Activated B cell treated with CpG ODN at 0.5 μM for 24 hours (primary cell): ENCODE measurements at regions not wholly inside any gene's neighbourhood (a gene's known extent, or its start where the extent isn't known, plus 50 kb on each side); places are given as distances from the start of the nearest gene placed in this dataset.
A peak's percentile ranks its signal among the peaks of the same experiment; 100 is the strongest.

Experiments used
- ATAC-seq: fragments of 200-7000 bp; cut with Tn5 transposase; one replicate; pipeline ENCODE4 v1.10.0; 2021; ENCODE audit warnings: low read depth, mild to moderate bottlenecking, moderate library complexity
- CTCF ChIA-PET: fragments of 350-600 bp; sonication (Branson Sonifier 250); formaldehyde crosslinking; loops from one replicate; lab custom pipeline; 2021; ENCODE audit warnings: antibody characterized with exemption; lab: Charles Lee
- POLR2A ChIA-PET: fragments of 350-600 bp; sonication (Branson Sonifier 250); formaldehyde crosslinking; loops from one replicate; lab custom pipeline; 2021; ENCODE audit warnings: antibody characterized with exemption; lab: Charles Lee
- DNase-seq: peaks from one replicate; pipeline ENCODE4 v3.0.0; 2022
- H3K27ac Mint-ChIP-seq: one replicate; pipeline ENCODE4 v1.8.0; 2020; ENCODE audit warnings: mixed read lengths
- H3K27me3 Mint-ChIP-seq: one replicate; pipeline ENCODE4 v1.8.0; 2021; ENCODE audit warnings: mixed read lengths
- H3K36me3 Mint-ChIP-seq: one replicate; pipeline ENCODE4 v1.8.0; 2021; ENCODE audit warnings: low read depth, mixed read lengths
- H3K4me1 Mint-ChIP-seq: one replicate; pipeline ENCODE4 v1.8.0; 2021; ENCODE audit warnings: mixed read lengths
- H3K4me3 Mint-ChIP-seq: one replicate; pipeline ENCODE4 v1.8.0; 2020; ENCODE audit warnings: mild to moderate bottlenecking, mixed read lengths
- H3K9me3 Mint-ChIP-seq: one replicate; pipeline ENCODE4 v1.8.0; 2020; ENCODE audit warnings: mixed read lengths
- CTCF ChIP-seq: fragments of 200-600 bp; IDR thresholded peaks from one replicate; pipeline ENCODE4 v1.8.0; 2022; ENCODE audit warnings: antibody characterized with exemption, mild to moderate bottlenecking
- intact Hi-C: fragments of 100-400 bp; cut with micrococcal nuclease; formaldehyde crosslinking; loops from one replicate; pipeline ENCODE4 v1.15.1; 2024

- Mint-ChIP-seq H3K36me3 (no peaks in the 10 kb centered on the region), H3K27ac (no peak overlapping the region), H3K4me1 (peaks cover 15% of the 10 kb centered on the region), H3K4me3 (no peak overlapping the region), H3K27me3 (no peaks in the 10 kb centered on the region), H3K9me3 (peaks cover 2% of the 10 kb centered on the region)
- intact Hi-C loops, result no loop called here
- ATAC-seq (no peak), DNase-seq (no peak)
- CTCF ChIA-PET, result no interaction called here
- TF ChIP-seq CTCF, result no peak
- POLR2A ChIA-PET, result no interaction called here
Measured at GRCh38 chr3:193884027-193884426, 251.9 kb upstream of the HES1 start.

- H3K27ac Mint-ChIP-seq, result no peak overlapping the region
- TF ChIP-seq CTCF, result no peak
- H3K4me3 Mint-ChIP-seq, result no peak overlapping the region
- H3K9me3 Mint-ChIP-seq, result peaks cover 2% of the 10 kb centered on the region
- ATAC-seq (no peak), DNase-seq (no peak)
- intact Hi-C loops, result no loop called here
- peaks cover 9% of the 10 kb centered on the region for H3K4me1 Mint-ChIP-seq
- ChIA-PET POLR2A (no interaction called here), CTCF (interaction anchor here (1.1 kb wide), 1 partner anchor 87 kb away, joined by 3 read pairs; no protein-coding TSS in a partner anchor)
- no peaks in the 10 kb centered on the region for H3K27me3 Mint-ChIP-seq
- H3K36me3 Mint-ChIP-seq, result no peaks in the 10 kb centered on the region
Measured at GRCh38 chr3:193884652-193885051, 251.3 kb upstream of the HES1 start.

GRCh38 chr3:193885832-193886231 lies 250.1 kb upstream of the HES1 start:
- Mint-ChIP-seq H3K27me3 (no peaks in the 10 kb centered on the region), H3K9me3 (peaks cover 2% of the 10 kb centered on the region), H3K4me1 (peaks cover 9% of the 10 kb centered on the region), H3K36me3 (no peaks in the 10 kb centered on the region), H3K27ac (no peak overlapping the region), H3K4me3 (no peak overlapping the region)
- TF ChIP-seq CTCF, result no peak
- POLR2A ChIA-PET, result no interaction called here
- intact Hi-C loops, result no loop called here
- CTCF ChIA-PET, result no interaction called here
- DNase-seq, result no peak
- ATAC-seq, result no peak

- H3K27ac Mint-ChIP-seq, result no peak overlapping the region
- DNase-seq (no peak), ATAC-seq (no peak)
- no peaks in the 10 kb centered on the region for H3K27me3 Mint-ChIP-seq
- ChIA-PET POLR2A (no interaction called here), CTCF (interaction anchor here (0.7 kb wide), 1 partner anchor 130 kb away, joined by 3 read pairs; no protein-coding TSS in a partner anchor)
- H3K4me3 Mint-ChIP-seq, result no peak overlapping the region
- intact Hi-C loops, result no loop called here
- TF ChIP-seq CTCF, result no peak
- no peaks in the 10 kb centered on the region for H3K36me3 Mint-ChIP-seq
- H3K9me3 Mint-ChIP-seq, result peaks cover 2% of the 10 kb centered on the region
- peaks cover 8% of the 10 kb centered on the region for H3K4me1 Mint-ChIP-seq
Measured at GRCh38 chr3:193890016-193890897, 245.7 kb upstream of the HES1 start.

GRCh38 chr3:193894121-193894863 lies 241.7 kb upstream of the HES1 start:
- Mint-ChIP-seq H3K27ac (no peak overlapping the region), H3K27me3 (no peaks in the 10 kb centered on the region), H3K4me3 (no peak overlapping the region), H3K4me1 (peaks cover 8% of the 10 kb centered on the region), H3K36me3 (no peaks in the 10 kb centered on the region), H3K9me3 (no peaks in the 10 kb centered on the region)
- DNase-seq (no peak), ATAC-seq (peak; percentile 60)
- CTCF ChIA-PET, result no interaction called here
- intact Hi-C loops, result no loop called here
- POLR2A ChIA-PET, result no interaction called here
- no peak for TF ChIP-seq CTCF
